A204.1 (cell line): ENCODE measurements at regions not wholly inside any gene's neighbourhood (a gene's known extent, or its start where the extent isn't known, plus 50 kb on each side); places are given as distances from the start of the nearest gene placed in this dataset.
"Not testable (repeated sequence)": the region's sequence is repeated elsewhere in the genome, so short reads cannot be mapped to it uniquely, and the experiment has no call there.

ENCODE experiments used
- FAIRE-seq: peaks from 2 replicates; lab custom pipeline; 2012; peaks lifted over from hg19 to GRCh38; lab: Jason Lieb, UNC

GRCh38 chr4:155591738-155592143 is 74.9 kb upstream of the GUCY1A1 start:
- FAIRE-seq: no peak

DNA sequence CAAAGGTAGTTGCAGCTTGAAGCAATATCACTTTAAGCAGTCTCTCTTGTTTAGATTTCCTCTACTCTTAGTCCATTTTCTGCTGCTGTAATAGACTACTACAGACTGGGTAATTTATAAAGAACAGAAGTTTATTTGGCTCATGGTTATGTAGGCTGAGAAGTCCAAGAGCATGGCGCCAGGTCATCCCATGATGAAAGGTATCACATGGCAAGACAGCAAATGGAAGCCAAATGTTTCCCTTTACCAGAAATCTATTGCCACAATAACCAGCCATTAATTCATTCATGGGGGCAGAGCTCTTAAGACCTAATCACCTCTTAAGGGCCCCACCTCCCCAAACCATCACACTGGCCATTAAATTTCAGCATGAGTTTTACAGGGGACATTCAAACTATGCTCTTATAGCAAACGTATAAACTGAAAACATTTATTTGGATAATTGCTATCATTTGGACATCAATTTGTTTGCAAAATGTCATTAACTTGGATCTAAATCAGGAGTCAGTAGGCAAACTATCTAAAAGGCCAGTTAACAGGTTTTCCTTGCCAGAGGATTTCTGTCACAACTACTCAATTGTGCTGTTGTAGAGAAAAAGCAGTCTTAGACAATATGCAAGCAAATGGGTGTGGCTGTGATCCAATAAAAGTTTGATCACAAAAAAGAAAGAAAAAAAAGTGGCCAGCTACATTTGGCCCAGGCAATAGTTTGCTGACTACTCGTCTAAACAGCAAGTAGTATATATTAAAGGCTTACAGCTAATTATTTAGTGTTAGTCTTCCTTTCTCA is 75.7 kb upstream of the GUCY1A1 start:
- FAIRE-seq: no peak

- FAIRE-seq: no peak
Observed at GRCh38 chr4:155588437-155588836, 78.2 kb upstream of the GUCY1A1 start.

GRCh38 chr4:155587766-155588165 is 78.9 kb upstream of the GUCY1A1 start:
- no peak for FAIRE-seq

DNA sequence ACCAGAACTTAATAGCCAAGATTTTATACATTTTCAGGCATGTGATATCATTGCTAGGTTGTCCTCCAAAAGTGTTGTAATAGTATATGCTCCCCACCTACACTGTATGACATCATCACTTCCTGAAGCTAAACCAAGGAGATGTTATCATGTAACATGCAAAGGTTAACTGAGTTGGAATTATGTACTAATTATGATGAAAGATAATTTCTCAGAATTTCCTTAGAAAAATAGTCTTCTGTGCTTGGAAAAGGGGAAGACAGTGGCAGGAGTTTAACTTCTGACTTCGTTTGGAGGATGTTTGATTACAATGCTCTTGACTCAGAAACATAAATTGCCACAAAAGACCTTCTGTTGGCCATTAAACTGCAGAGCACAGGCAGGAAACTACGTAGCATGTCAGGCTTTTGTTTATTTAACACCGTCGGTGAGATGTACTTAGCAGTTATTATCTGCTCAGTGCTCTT is 83.6 kb upstream of the GUCY1A1 start:
- FAIRE-seq: no peak

GRCh38 chr4:155582041-155582440 is 84.6 kb upstream of the GUCY1A1 start:
- no peak for FAIRE-seq

GRCh38 chr4:155578726-155579370 is 87.8 kb upstream of the GUCY1A1 start:
- FAIRE-seq: no peak

DNA sequence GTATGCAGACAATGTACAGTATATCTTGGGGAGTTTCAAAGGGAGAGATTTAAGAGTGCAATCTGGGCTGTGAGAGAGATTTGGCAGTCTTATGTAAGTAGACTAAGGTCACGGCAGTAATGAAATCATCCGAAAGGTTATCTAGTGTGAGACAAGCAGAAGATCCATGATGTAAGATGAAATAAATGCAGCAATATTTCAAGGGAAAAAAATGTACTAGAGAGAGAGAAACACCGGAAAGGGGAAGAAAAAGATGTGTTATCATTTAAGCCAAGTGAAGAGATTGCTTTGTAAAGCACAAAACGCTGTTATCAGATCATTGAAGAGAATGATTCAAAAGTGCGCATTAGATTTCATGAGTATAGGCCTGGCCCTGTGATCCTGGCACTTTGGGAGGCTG is 88.4 kb upstream of the GUCY1A1 start:
- FAIRE-seq: no peak

DNA sequence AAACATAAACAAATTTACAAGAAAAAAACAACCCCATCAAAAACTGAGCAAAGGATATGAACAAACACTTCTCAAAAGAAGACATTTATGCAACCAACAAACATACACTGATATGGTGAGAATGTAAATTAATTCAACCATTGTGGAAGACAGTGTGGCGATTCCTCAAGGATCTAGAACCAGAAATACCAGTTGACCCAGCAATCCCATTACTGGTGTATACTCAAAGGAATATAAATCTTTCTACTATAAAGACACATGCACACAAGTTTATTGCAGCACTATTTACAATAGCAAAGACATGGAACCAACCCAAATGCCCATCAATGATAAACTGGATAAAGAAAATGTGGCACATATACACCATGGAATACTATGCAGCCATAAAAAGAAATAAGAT is 92.3 kb upstream of the GUCY1A1 start:
- FAIRE-seq: not testable (repeated sequence)

DNA sequence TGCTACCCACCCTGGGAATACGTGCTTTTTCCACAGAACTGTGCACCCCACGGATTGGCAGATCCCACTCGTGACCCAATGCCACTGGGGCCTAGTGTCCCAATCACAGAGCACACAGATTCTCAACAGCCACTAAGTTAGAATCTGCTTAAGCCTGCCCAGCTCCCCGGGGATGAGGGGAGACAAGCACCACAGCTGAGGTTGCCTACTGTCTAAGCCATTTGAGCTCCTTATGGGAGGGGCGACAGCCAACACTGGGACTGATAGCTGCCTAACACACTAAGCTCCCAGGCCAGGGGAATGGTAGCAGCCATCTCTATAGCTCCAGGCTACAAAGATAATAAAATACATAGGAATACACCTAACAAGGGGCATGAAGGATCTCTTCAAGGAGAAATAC is 93.5 kb upstream of the GUCY1A1 start:
- no peak for FAIRE-seq

- FAIRE-seq: no peak
Observed at GRCh38 chr4:155572106-155572703, 94.4 kb upstream of the GUCY1A1 start.

- no peak for FAIRE-seq
Observed at GRCh38 chr4:155571184-155571944, 95.3 kb upstream of the GUCY1A1 start.

DNA sequence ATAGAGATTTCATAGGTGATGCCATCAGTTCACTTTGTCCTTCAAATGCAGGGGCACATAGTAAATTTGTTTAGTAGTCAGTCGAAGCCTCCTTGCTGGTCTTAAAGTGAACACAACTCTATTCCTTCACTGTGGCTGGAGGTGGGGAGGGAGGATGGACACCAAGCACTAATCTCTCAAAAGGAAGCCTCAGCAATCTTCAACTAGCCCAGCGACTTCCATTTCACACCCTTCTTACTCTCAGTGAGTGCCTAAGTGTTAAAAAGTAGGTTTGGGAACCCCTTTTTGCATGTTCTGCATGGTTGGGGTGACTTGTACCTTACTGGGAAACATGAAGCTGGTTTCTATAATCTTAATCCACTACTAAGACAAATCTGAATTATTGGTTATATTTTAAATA is 96.0 kb upstream of the GUCY1A1 start:
- no peak for FAIRE-seq

- FAIRE-seq: no peak
Observed at GRCh38 chr4:155569960-155570515, 96.6 kb upstream of the GUCY1A1 start.

GRCh38 chr4:155569471-155569870 is 97.2 kb upstream of the GUCY1A1 start:
- FAIRE-seq: no peak

DNA sequence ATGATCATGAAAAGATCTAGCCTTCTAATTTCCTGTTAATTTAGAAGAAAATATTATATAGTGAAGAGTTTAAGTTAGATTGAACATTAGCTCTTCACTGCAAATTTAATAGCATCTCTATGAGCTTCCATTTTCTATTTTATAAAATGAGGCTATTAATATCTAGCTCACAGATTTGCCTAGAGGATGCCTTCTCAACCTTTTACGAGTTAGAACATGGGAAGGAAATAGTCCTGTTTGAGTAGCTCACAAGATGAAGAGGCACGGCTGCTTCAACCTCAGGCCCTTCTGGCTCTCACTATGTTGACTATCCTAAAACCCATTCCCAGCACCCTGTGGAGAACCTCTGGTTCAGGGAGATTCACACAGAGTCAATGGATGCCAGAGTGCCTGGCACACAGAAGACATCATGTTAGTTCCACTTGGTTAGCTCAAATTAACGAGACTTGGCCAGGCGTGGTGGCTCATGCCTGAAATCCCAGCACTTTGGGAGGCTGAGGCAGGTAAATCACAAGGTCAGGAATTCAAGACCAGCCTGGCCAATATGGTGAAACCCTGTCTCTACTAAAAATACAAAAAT is 97.9 kb upstream of the GUCY1A1 start:
- no peak for FAIRE-seq

GRCh38 chr4:155566354-155566753 is 100.3 kb upstream of the GUCY1A1 start:
- FAIRE-seq: no peak

- FAIRE-seq: no peak
Observed at GRCh38 chr4:155565776-155566175, 100.9 kb upstream of the GUCY1A1 start.

GRCh38 chr4:155565330-155565729 is 101.3 kb upstream of the GUCY1A1 start:
- no peak for FAIRE-seq

- FAIRE-seq: no peak
Observed at GRCh38 chr4:155564880-155565279, 101.8 kb upstream of the GUCY1A1 start.

GRCh38 chr4:155564086-155564485 is 102.6 kb upstream of the GUCY1A1 start:
- FAIRE-seq: no peak

DNA sequence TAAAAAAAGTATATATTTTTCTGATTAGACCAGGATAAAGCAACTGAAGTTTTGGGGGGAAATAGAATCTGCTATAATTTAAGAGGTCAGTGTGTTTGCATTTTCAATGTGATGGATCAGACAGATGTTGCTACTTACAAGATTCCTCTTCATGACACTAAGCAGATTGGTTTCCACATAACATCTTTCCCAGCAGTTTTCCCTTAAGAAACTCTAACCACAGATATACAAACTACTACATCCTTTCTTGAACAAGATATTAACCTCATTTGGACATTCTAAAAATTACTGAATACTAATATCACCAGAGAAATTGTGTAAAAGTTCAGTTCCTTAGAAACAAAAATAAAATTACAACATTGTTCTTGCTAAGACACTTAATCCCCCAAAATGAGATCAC is 106.7 kb upstream of the GUCY1A1 start:
- FAIRE-seq: no peak
